Endothelial cell (in vitro differentiated cells): ENCODE measurements at regions not wholly inside any gene's neighbourhood (a gene's known extent, or its start where the extent isn't known, plus 50 kb on each side); places are given as distances from the start of the nearest gene placed in this dataset.

Experiments used
- DNase-seq: peaks from one replicate; pipeline ENCODE4 v3.0.0; 2021; ENCODE audit warnings: low spot score
- H3K27ac Mint-ChIP-seq: one replicate; pipeline ENCODE4 v1.8.0; 2021; ENCODE audit warnings: mixed read lengths, inconsistent platforms; ENCODE audit not compliant: unreplicated experiment
- H3K27me3 Mint-ChIP-seq: one replicate; pipeline ENCODE4 v1.8.0; 2021; ENCODE audit warnings: mild to moderate bottlenecking, moderate library complexity, mixed read lengths, inconsistent platforms; ENCODE audit not compliant: unreplicated experiment
- H3K36me3 Mint-ChIP-seq: one replicate; pipeline ENCODE4 v1.8.0; 2021; ENCODE audit warnings: mild to moderate bottlenecking, low read depth, mixed read lengths, inconsistent platforms; ENCODE audit not compliant: unreplicated experiment
- H3K4me1 Mint-ChIP-seq: one replicate; pipeline ENCODE4 v1.8.0; 2021; ENCODE audit warnings: mild to moderate bottlenecking, mixed read lengths, inconsistent platforms; ENCODE audit not compliant: unreplicated experiment
- H3K4me3 Mint-ChIP-seq: one replicate; pipeline ENCODE4 v1.8.0; 2021; ENCODE audit warnings: mild to moderate bottlenecking, mixed read lengths, inconsistent platforms; ENCODE audit not compliant: unreplicated experiment
- H3K9me3 Mint-ChIP-seq: one replicate; pipeline ENCODE4 v1.8.0; 2021; ENCODE audit warnings: mixed read lengths, inconsistent platforms; ENCODE audit not compliant: unreplicated experiment
- CTCF ChIP-seq: fragments of 200-600 bp; sonication (generic); IDR thresholded peaks from one replicate; pipeline ENCODE4 v1.5.0; 2021; ENCODE audit warnings: antibody characterized with exemption; ENCODE audit not compliant: unreplicated experiment

- TF ChIP-seq CTCF: no peak
- Mint-ChIP-seq H3K9me3 (no peaks in the 10 kb centered on the region), H3K27me3 (peaks cover 1% of the 10 kb centered on the region), H3K27ac (no peak overlapping the region), H3K4me3 (no peak overlapping the region), H3K4me1 (no peaks in the 10 kb centered on the region), H3K36me3 (no peaks in the 10 kb centered on the region)
- no peak for DNase-seq
These were observed 328.8 kb upstream of the PIK3R1 start for GRCh38 chr5:67886761-67887160.

- H3K36me3 Mint-ChIP-seq: no peaks in the 10 kb centered on the region
- H3K4me1 Mint-ChIP-seq: peaks cover 9% of the 10 kb centered on the region
- no peak overlapping the region for H3K27ac Mint-ChIP-seq
- H3K4me3 Mint-ChIP-seq: no peak overlapping the region
- no peak for DNase-seq
- H3K27me3 Mint-ChIP-seq: peaks cover 3% of the 10 kb centered on the region
- no peaks in the 10 kb centered on the region for H3K9me3 Mint-ChIP-seq
- no peak for TF ChIP-seq CTCF
These were observed 334.7 kb upstream of the PIK3R1 start for GRCh38 chr5:67880876-67881275.

- peaks cover 3% of the 10 kb centered on the region for H3K27me3 Mint-ChIP-seq
These were observed 335.1 kb upstream of the PIK3R1 start for GRCh38 chr5:67880511-67880805.

GRCh38 chr5:67879620-67880510 lies 335.7 kb upstream of the PIK3R1 start:
- Mint-ChIP-seq H3K4me1 (peaks cover 9% of the 10 kb centered on the region), H3K27me3 (peaks cover 2% of the 10 kb centered on the region), H3K36me3 (no peaks in the 10 kb centered on the region), H3K9me3 (no peaks in the 10 kb centered on the region), H3K27ac (no peak overlapping the region), H3K4me3 (no peak overlapping the region)
- TF ChIP-seq CTCF: no peak
- no peak for DNase-seq

More at GRCh38 chr5:67880511-67880805, 335.1 kb upstream of the PIK3R1 start:
- peaks cover 9% of the 10 kb centered on the region for H3K4me1 Mint-ChIP-seq
- DNase-seq: no peak
- no peak for TF ChIP-seq CTCF
- H3K27ac Mint-ChIP-seq: no peak overlapping the region
- no peaks in the 10 kb centered on the region for H3K9me3 Mint-ChIP-seq
- H3K36me3 Mint-ChIP-seq: no peaks in the 10 kb centered on the region
- no peak overlapping the region for H3K4me3 Mint-ChIP-seq

GRCh38 chr5:67878933-67879332 lies 336.6 kb upstream of the PIK3R1 start:
- no peak for DNase-seq
- Mint-ChIP-seq H3K9me3 (no peaks in the 10 kb centered on the region), H3K4me1 (peaks cover 9% of the 10 kb centered on the region), H3K4me3 (no peak overlapping the region), H3K27ac (no peak overlapping the region), H3K27me3 (peaks cover 2% of the 10 kb centered on the region), H3K36me3 (no peaks in the 10 kb centered on the region)
- TF ChIP-seq CTCF: no peak
